ENCODE measurements at regions not wholly inside any gene's neighbourhood (a gene's known extent, or its start where the extent isn't known, plus 50 kb on each side); places are given as distances from the start of the nearest gene placed in this dataset.

DNA sequence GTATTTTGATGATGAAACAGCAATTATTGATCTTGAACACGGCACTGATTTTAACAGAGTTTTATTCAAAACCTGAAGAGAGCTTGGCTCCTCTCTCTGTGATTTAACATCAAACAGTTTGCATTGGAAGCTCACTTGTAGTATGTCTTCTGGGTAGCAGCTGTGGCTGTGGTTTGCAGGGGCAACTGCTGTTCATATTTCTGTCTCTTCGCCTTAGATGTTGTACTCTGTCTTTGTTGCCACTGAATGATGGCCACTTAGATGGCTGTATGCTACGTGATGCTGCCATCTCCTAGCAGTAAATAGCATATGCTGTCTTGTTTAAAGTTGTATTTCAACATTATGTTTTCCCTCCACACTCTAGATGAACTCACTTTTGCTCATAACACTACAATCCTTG, 1743.0 kb upstream of the TENM3 start:
- DNase-seq (ENCODE audit: extremely low read depth, insufficient read length): no peak
- H3K4me3 ChIP-seq (replicated peaks; ENCODE audit: low read depth, low read length): no peak overlapping the region

DNA sequence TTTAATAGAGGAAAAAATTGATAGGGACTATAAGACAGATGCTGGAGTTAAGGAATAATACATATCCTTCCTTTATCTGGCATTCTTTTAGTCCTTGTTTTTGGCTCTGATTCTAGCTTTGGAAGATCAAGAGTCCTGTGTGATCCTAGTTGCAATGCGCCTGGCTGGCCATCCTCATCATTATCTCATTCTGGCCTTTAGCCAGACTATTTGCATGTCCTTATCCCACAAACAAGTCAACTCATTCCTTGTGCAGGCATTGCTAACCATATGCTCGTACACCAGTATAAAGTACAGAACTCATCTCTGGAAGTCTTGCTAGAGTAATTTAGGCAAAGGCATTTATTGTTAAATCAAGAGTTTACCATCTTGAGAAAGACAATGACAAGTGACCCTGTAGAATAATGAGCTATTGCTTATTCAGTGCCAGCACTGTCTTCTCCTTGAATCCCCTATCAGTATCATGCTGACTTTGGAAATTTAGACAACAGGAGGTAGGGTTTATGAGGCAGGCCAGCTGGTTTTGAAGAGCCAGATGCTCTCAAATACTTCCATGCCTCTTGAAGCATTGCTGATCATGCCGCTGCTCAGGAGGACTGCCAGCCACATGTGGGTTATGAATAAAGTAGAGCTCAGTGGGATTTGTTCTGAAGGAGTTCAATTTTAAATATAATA, 1730.3 kb upstream of the TENM3 start:
- DNase-seq (ENCODE audit: extremely low read depth, insufficient read length): no peak
- Histone ChIP-seq H3K4me3 (replicated peaks; ENCODE audit: low read depth, low read length) (no peak overlapping the region), H3K36me3 (ENCODE audit: control insufficient read depth, insufficient read depth, low read length) (no peaks in the 10 kb centered on the region), H3K27me3 (replicated peaks; ENCODE audit: control insufficient read depth, insufficient read depth, low read length) (no peaks in the 10 kb centered on the region)
- TF ChIP-seq, protein P1, sequence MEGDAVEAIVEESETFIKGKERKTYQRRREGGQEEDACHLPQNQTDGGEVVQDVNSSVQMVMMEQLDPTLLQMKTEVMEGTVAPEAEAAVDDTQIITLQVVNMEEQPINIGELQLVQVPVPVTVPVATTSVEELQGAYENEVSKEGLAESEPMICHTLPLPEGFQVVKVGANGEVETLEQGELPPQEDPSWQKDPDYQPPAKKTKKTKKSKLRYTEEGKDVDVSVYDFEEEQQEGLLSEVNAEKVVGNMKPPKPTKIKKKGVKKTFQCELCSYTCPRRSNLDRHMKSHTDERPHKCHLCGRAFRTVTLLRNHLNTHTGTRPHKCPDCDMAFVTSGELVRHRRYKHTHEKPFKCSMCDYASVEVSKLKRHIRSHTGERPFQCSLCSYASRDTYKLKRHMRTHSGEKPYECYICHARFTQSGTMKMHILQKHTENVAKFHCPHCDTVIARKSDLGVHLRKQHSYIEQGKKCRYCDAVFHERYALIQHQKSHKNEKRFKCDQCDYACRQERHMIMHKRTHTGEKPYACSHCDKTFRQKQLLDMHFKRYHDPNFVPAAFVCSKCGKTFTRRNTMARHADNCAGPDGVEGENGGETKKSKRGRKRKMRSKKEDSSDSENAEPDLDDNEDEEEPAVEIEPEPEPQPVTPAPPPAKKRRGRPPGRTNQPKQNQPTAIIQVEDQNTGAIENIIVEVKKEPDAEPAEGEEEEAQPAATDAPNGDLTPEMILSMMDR (IDR thresholded peaks at IDR 0.05; ENCODE audit: insufficient read depth, low read length, poor library complexity, severe bottlenecking): no peak

More for the DNA sequence above, 1743.0 kb upstream of the TENM3 start:
- Histone ChIP-seq H3K27me3 (replicated peaks; ENCODE audit: control insufficient read depth, insufficient read depth, low read length) (no peaks in the 10 kb centered on the region), H3K36me3 (ENCODE audit: control insufficient read depth, insufficient read depth, low read length) (no peaks in the 10 kb centered on the region)
- TF ChIP-seq, protein P1 (IDR thresholded peaks at IDR 0.05; ENCODE audit: insufficient read depth, low read length, poor library complexity, severe bottlenecking): no peak

DNA sequence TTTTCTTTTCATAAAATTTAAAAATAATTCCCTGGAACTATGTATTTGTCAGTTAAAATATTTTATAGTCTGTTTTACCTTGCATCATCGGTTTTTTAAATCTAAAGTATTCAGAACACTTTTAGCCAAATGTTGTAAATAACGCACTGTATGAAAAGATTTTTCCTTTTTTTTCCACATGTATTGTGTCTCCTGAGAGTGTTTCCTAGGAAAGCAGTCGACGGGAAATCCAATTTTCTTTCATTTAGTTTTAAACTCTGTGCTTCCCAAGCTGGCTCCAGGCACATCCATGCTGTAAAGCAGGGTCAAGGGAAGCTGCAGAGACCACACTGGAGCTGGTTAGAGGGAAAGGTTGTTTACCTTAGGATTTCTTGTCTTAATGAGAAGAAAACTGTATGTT, 1724.3 kb upstream of the TENM3 start:
- Histone ChIP-seq H3K4me3 (replicated peaks; ENCODE audit: low read depth, low read length) (no peak overlapping the region), H3K27me3 (replicated peaks; ENCODE audit: control insufficient read depth, insufficient read depth, low read length) (no peaks in the 10 kb centered on the region), H3K36me3 (ENCODE audit: control insufficient read depth, insufficient read depth, low read length) (no peaks in the 10 kb centered on the region)
- DNase-seq (ENCODE audit: extremely low read depth, insufficient read length): no peak
- TF ChIP-seq, protein P1 (IDR thresholded peaks at IDR 0.05; ENCODE audit: insufficient read depth, low read length, poor library complexity, severe bottlenecking): no peak

DNA sequence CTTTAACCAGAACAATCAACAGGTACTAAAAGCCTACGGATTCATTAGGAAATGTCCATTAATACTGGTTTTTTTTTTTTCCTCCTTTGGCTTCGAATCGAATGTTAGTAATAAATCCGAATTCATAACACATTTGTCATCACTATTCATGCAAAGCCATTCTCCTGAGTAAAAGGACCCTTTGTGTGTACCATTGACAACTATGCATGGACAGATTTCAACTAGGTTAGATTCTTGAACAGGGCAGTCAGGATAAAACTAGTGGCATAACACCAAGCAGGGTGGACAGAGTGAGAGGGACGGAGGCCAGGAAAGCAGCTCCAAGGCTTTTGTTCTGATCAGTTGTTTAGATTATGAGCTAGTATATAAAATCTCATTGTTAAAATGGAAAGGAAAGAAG, 1722.0 kb upstream of the TENM3 start:
- Histone ChIP-seq H3K36me3 (ENCODE audit: control insufficient read depth, insufficient read depth, low read length) (no peaks in the 10 kb centered on the region), H3K27me3 (replicated peaks; ENCODE audit: control insufficient read depth, insufficient read depth, low read length) (no peaks in the 10 kb centered on the region), H3K4me3 (replicated peaks; ENCODE audit: low read depth, low read length) (no peak overlapping the region)
- DNase-seq (ENCODE audit: extremely low read depth, insufficient read length): no peak
- TF ChIP-seq, protein P1 (IDR thresholded peaks at IDR 0.05; ENCODE audit: insufficient read depth, low read length, poor library complexity, severe bottlenecking): no peak

DNA sequence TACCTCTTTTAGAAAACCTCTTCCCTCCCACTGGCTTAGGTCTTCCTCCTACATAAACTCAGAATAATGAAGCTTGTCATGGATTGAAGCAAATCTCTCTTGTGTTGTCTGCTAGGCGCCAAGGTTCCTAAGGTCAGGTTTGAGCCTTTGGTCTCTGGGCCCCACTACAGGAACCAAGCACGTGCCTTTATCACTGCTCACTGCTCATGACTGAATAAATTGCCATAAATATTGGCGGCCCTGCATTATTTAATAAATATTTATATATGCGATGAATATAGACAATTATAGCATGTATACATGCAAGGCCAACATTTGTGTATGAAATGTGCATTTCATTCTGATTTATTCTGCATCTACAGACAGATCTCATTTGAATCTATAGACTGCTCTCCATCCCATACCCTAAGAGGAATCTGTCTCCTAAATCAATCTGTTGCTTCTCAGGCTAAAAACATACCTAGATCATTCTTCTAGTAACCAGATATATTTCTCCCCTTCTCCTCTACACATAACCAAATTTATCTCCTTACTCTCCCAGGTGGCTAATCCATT, 1717.6 kb upstream of the TENM3 start:
- TF ChIP-seq, protein P1 (IDR thresholded peaks at IDR 0.05; ENCODE audit: insufficient read depth, low read length, poor library complexity, severe bottlenecking): no peak
- no peak overlapping the region for H3K4me3 ChIP-seq (replicated peaks; ENCODE audit: low read depth, low read length)
- no peaks in the 10 kb centered on the region for H3K27me3 ChIP-seq (replicated peaks; ENCODE audit: control insufficient read depth, insufficient read depth, low read length)
- DNase-seq (ENCODE audit: extremely low read depth, insufficient read length): no peak
- no peaks in the 10 kb centered on the region for H3K36me3 ChIP-seq (ENCODE audit: control insufficient read depth, insufficient read depth, low read length)
